ENCODE measurements at regions not wholly inside any gene's neighbourhood (a gene's known extent, or its start where the extent isn't known, plus 50 kb on each side); places are given as distances from the start of the nearest gene placed in this dataset.

DNA sequence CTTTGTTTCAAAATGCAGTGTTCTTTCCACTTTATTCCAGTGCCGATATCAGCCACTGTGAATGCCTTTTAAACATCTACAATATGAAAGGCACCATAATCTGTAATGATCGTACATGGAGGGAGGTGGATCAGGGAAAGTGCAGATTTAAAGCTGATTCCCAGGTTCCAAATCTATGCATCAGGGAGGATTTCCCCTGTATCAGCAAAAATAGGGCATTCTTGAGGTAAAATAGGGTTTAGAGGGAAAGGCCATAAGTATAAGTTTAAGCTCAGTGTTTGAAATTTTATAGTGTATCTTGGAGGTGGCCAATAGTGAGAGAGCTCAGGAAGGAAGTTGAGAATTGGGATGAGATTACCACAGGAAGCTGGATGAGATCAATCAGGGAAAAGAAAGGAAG is 289.7 kb upstream of the ID4 start:
- TF ChIP-seq, protein P1, sequence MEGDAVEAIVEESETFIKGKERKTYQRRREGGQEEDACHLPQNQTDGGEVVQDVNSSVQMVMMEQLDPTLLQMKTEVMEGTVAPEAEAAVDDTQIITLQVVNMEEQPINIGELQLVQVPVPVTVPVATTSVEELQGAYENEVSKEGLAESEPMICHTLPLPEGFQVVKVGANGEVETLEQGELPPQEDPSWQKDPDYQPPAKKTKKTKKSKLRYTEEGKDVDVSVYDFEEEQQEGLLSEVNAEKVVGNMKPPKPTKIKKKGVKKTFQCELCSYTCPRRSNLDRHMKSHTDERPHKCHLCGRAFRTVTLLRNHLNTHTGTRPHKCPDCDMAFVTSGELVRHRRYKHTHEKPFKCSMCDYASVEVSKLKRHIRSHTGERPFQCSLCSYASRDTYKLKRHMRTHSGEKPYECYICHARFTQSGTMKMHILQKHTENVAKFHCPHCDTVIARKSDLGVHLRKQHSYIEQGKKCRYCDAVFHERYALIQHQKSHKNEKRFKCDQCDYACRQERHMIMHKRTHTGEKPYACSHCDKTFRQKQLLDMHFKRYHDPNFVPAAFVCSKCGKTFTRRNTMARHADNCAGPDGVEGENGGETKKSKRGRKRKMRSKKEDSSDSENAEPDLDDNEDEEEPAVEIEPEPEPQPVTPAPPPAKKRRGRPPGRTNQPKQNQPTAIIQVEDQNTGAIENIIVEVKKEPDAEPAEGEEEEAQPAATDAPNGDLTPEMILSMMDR (IDR thresholded peaks at IDR 0.05; ENCODE audit: control extremely low read depth, extremely low read depth, low read depth, missing control alignments): no peak
- ChIA-PET POLR2A (no interaction called here), CTCF (no interaction called here)
- no peak for DNase-seq (ENCODE audit: extremely low spot score)

GRCh38 chr6:19549109-19549508 is 288.1 kb upstream of the ID4 start:
- ChIA-PET POLR2A (no interaction called here), CTCF (no interaction called here)
- no peak for DNase-seq (ENCODE audit: extremely low spot score)
- TF ChIP-seq, protein P1 (IDR thresholded peaks at IDR 0.05; ENCODE audit: control extremely low read depth, extremely low read depth, low read depth, missing control alignments): no peak

DNA sequence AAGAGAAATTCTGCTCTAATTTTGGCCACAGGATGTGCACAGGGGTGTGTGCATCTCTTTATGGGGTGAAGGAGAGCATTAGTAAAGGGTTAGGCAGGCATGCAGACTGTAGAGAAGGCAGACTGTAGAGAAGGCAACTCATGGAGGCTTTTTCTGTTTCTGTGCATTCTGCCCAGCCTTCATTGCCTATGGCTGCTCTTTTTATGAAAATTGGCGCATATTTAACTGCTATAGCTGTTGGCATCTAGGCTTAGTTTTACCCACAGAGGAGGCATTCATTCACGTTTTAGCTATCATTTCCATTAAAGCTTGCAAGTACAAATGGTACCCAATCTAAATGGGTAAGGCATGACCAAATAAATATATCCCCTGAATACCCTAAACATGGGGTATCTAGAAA is 286.8 kb upstream of the ID4 start:
- ChIA-PET CTCF (no interaction called here), POLR2A (no interaction called here)
- DNase-seq (ENCODE audit: extremely low spot score): no peak
- TF ChIP-seq, protein P1 (IDR thresholded peaks at IDR 0.05; ENCODE audit: control extremely low read depth, extremely low read depth, low read depth, missing control alignments): no peak

- POLR2A ChIA-PET: no interaction called here
- CTCF ChIA-PET: no interaction called here
- TF ChIP-seq, protein P1 (IDR thresholded peaks at IDR 0.05; ENCODE audit: control extremely low read depth, extremely low read depth, low read depth, missing control alignments): no peak
- DNase-seq (ENCODE audit: extremely low spot score): no peak
These were observed 285.6 kb upstream of the ID4 start for GRCh38 chr6:19551611-19552010.

DNA sequence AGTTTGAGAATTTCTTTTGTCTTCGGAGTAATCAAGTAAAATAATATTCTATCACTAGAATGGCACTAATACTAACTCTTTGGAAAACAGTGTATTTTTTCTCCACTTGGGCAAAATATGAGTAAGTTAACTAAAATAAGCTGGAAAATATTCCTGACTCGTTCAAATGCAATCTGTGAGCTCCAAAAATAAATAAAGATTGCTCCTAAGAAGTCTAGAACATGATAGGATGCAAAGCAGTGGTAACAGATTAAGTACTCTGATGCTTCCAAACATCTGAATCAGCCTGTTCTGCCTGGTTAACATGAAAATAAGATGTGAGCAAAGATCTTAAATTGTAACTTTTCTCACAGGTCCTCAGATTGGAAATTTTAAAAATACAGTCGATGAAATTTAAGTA is 285.1 kb upstream of the ID4 start:
- ChIA-PET CTCF (no interaction called here), POLR2A (no interaction called here)
- no peak for DNase-seq (ENCODE audit: extremely low spot score)
- TF ChIP-seq, protein P1 (IDR thresholded peaks at IDR 0.05; ENCODE audit: control extremely low read depth, extremely low read depth, low read depth, missing control alignments): no peak

DNA sequence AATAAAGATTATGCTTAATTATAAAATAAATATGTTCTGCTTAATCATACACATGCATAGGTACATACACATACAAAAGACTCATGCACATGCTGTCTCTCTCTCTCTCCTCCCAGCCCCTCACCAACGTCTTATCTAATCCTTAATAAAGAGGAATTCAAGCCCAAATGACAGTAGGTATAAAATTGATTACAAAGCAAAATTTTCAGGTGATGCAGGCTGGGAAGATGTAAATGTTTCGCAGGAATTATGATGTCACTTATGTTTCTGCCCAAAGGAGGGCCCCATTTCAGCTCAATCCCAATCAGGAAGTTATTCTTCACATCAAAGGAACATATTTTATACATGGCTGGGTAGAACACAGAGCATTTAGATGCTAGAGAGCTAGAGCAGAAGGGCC is 284.6 kb upstream of the ID4 start:
- no peak for DNase-seq (ENCODE audit: extremely low spot score)
- TF ChIP-seq, protein P1 (IDR thresholded peaks at IDR 0.05; ENCODE audit: control extremely low read depth, extremely low read depth, low read depth, missing control alignments): no peak
- CTCF ChIA-PET: no interaction called here
- POLR2A ChIA-PET: no interaction called here
